ENCODE measurements at regions not wholly inside any gene's neighbourhood (a gene's known extent, or its start where the extent isn't known, plus 50 kb on each side); places are given as distances from the start of the nearest gene placed in this dataset.

DNA sequence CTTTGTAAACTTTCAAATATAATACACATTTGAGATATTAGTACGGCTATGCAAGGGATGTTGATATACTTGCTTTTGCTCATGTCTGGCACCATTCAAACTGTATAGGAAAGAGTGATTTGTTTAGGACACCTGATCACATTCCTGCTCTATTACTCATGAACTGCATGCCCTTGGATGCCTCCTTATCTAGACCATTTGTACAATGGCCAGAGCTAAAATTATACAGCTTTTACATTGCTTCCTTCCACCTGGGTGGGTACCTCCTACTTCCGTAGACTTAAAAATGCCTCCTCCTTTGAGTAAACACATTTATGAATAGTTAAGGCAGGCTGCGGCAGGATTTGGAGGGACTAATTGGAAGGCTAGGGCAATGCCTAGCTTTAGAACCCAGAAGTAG lies 85.4 kb upstream of the PBX1 start:
- DNase-seq: no peak

- no peak for DNase-seq
These were observed 83.2 kb upstream of the PBX1 start for GRCh38 chr1:164475834-164476233.

GRCh38 chr1:164477343-164477742 lies 81.6 kb upstream of the PBX1 start:
- no peak for DNase-seq

GRCh38 chr1:164479242-164479641 lies 79.7 kb upstream of the PBX1 start:
- DNase-seq: no peak

DNA sequence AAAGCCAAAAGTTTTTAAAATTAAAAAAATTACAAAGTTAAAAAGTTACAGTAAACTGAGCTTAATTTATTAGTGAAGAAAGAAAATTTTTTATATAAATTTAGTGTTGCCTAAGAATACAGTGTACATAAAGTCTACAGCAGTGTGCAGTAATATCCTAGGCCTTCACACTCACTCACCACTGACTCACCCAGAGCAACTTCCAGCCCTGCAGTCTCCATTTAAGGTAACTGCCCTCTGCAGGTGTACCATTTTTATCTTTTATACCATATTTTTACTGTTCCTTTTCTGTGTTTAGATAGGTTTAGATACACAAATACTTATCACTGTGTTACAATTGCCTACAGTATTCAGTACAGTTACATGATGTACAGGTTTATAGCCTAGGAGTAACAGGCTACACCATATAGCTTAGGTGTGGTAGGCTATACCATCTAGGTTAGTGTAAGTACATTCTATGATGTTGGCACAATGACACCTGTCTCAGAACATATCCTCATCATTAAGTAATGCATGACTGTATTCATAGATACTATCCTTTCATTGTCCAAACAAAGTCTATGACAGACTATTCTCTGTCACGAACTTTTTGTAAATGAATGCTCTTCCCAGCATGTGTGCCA lies 78.6 kb upstream of the PBX1 start:
- no peak for DNase-seq

DNA sequence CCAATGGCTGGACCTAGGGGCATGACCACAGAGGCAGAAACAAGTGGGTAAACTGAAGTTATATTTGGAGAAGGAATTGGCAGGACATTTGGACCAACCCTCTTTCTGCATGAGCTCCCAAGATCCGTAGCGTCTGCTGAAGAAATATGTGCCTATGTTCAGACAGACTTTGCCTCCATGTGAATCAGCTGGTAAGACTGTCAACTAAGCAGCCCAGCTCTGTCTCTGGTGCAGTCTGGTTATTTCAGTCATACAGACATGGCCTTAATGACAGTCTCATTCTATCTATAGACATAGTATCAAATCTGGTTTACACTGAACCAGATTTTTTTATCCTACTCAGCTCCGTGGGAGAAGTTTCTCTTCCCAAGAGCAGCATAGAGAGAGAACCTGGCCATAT lies 63.1 kb upstream of the PBX1 start:
- DNase-seq: no peak

GRCh38 chr1:164498792-164499191 lies 60.2 kb upstream of the PBX1 start:
- no peak for DNase-seq

- no peak for DNase-seq
These were observed 54.2 kb upstream of the PBX1 start for GRCh38 chr1:164504749-164505148.
